Vagina (tissue), 2 donors: ENCODE measurements at regions not wholly inside any gene's neighbourhood (a gene's known extent, or its start where the extent isn't known, plus 50 kb on each side); places are given as distances from the start of the nearest gene placed in this dataset.

Experiments
- DNase-seq, 2 donors: peaks; one replicate each; pipeline ENCODE4 v3.0.0-alpha.2; 2017; ENCODE audit errors: extremely low spot score in 2 of 2
- H3K27ac ChIP-seq: fragments of 200-600 bp; sonication (generic); one replicate; pipeline ENCODE4 v1.5.1; 2019
- H3K27me3 ChIP-seq: fragments of 200-600 bp; sonication (generic); one replicate; pipeline ENCODE4 v1.5.1; 2019
- H3K36me3 ChIP-seq, 2 donors: fragments of 200-600 bp; sonication (generic); one replicate each; pipeline ENCODE4 v1.5.1; 2017 to 2019
- H3K4me1 ChIP-seq: fragments of 200-600 bp; sonication (generic); one replicate; pipeline ENCODE4 v1.5.1; 2019
- H3K4me3 ChIP-seq, 2 donors: fragments of 200-600 bp; sonication (generic); 1 replicate in 1 of 2; 2 replicates in 1 of 2; pipeline ENCODE4 v1.5.1; 2016 to 2019
- H3K9me3 ChIP-seq: fragments of 200-600 bp; sonication (generic); one replicate; pipeline ENCODE4 v1.5.1; 2019
- POLR2AphosphoS5 ChIP-seq, 2 donors: sonication (generic); formaldehyde crosslinking; IDR thresholded peaks; one replicate each; pipeline ENCODE4 v1.9.0; 2017; ENCODE audit warnings: antibody characterized with exemption in 2 of 2, mild to moderate bottlenecking in 2 of 2, low read depth in 1 of 2; ENCODE audit not compliant: insufficient read depth in 1 of 2
- intact Hi-C: fragments of 100-400 bp; cut with DNase I; formaldehyde crosslinking; loops from one replicate; pipeline ENCODE4 v1.15.1; 2023

- peaks cover 9% of the 10 kb centered on the region for H3K4me1 ChIP-seq
- intact Hi-C loops: no loop called here
- no peak for TF ChIP-seq POLR2AphosphoS5 (IDR thresholded peaks at IDR 0.05; ENCODE audit: insufficient read depth in 1 of 2, low read depth in 1 of 2)
- H3K27ac ChIP-seq: no peak overlapping the region
- H3K9me3 ChIP-seq: no peaks in the 10 kb centered on the region
- no peak for DNase-seq
- H3K4me3 ChIP-seq: no peak overlapping the region
- H3K36me3 ChIP-seq: no peaks in the 10 kb centered on the region
- H3K27me3 ChIP-seq: no peaks in the 10 kb centered on the region
Observed at GRCh38 chr1:224565611-224566406, 50.3 kb upstream of the CNIH3 start.
